ENCODE measurements at regions not wholly inside any gene's neighbourhood (a gene's known extent, or its start where the extent isn't known, plus 50 kb on each side); places are given as distances from the start of the nearest gene placed in this dataset.
"Not testable (repeated sequence)": the region's sequence is repeated elsewhere in the genome, so short reads cannot be mapped to it uniquely, and the experiment has no call there.

- no peak for DNase-seq
Measured at GRCh38 chr13:87986639-87987250, 315.6 kb downstream of the SLITRK5 start.

GRCh38 chr13:87998081-87998480 is 326.9 kb downstream of the SLITRK5 start:
- no peak for DNase-seq

- DNase-seq = no peak
Measured at GRCh38 chr13:87999240-87999700, 328.1 kb downstream of the SLITRK5 start.

- DNase-seq = no peak
Measured at GRCh38 chr13:87999788-88000187, 328.6 kb downstream of the SLITRK5 start.

- DNase-seq = no peak
Measured at GRCh38 chr13:88000239-88000638, 329.1 kb downstream of the SLITRK5 start.

GRCh38 chr13:88000787-88001186 is 329.6 kb downstream of the SLITRK5 start:
- no peak for DNase-seq

GRCh38 chr13:88005188-88005587 is 334.0 kb downstream of the SLITRK5 start:
- DNase-seq = no peak

GRCh38 chr13:88014527-88014926 is 343.4 kb downstream of the SLITRK5 start:
- DNase-seq = no peak

- DNase-seq = no peak
Measured at GRCh38 chr13:88022431-88023208, 351.4 kb downstream of the SLITRK5 start.

GRCh38 chr13:88026241-88026640 is 355.1 kb downstream of the SLITRK5 start:
- DNase-seq = no peak

- DNase-seq = no peak
Measured at GRCh38 chr13:88031980-88032559, 360.9 kb downstream of the SLITRK5 start.

- DNase-seq = not testable (repeated sequence)
Measured at GRCh38 chr13:88036205-88036604, 365.0 kb downstream of the SLITRK5 start.

GRCh38 chr13:88042489-88042888 is 371.3 kb downstream of the SLITRK5 start:
- no peak for DNase-seq

- DNase-seq = no peak
Measured at GRCh38 chr13:88051746-88052482, 380.7 kb downstream of the SLITRK5 start.

- DNase-seq = no peak
Measured at GRCh38 chr13:88063741-88064140, 392.6 kb downstream of the SLITRK5 start.

GRCh38 chr13:88066847-88067246 is 395.7 kb downstream of the SLITRK5 start:
- DNase-seq = no peak

GRCh38 chr13:88068316-88068715 is 397.1 kb downstream of the SLITRK5 start:
- DNase-seq = no peak

GRCh38 chr13:88068975-88069374 is 397.8 kb downstream of the SLITRK5 start:
- no peak for DNase-seq

GRCh38 chr13:88071371-88071770 is 400.2 kb downstream of the SLITRK5 start:
- no peak for DNase-seq

GRCh38 chr13:88074794-88075510 is 403.8 kb downstream of the SLITRK5 start:
- no peak for DNase-seq

GRCh38 chr13:88085036-88085435 is 413.9 kb downstream of the SLITRK5 start:
- no peak for DNase-seq

GRCh38 chr13:88086577-88086976 is 415.4 kb downstream of the SLITRK5 start:
- DNase-seq = no peak

GRCh38 chr13:88097541-88097940 is 426.4 kb downstream of the SLITRK5 start:
- DNase-seq = no peak

Data from activated CD4-positive, alpha-beta T cell treated with anti-CD3 and anti-CD28 coated beads, Interleukin-2, Interleukin-6, amounts not matched to agents 100 ng/mL and 50 ng/mL, durations not matched to agents 16 hours and 8 hours (primary cell).